DND-41 (cell line): ENCODE measurements at regions not wholly inside any gene's neighbourhood (a gene's known extent, or its start where the extent isn't known, plus 50 kb on each side); places are given as distances from the start of the nearest gene placed in this dataset.

ENCODE experiments used
- CTCF ChIP-seq: IDR thresholded peaks from 2 replicates; pipeline ENCODE4 v1.5.1; 2012; ENCODE audit warnings: borderline replicate concordance, low read length, moderate library complexity, mild to moderate bottlenecking; ENCODE audit not compliant: poor library complexity, severe bottlenecking; ENCODE audit errors: extremely low read depth
- EZH2 ChIP-seq: IDR thresholded peaks from 3 replicates; pipeline ENCODE4 v1.6.1; 2012; ENCODE audit warnings: borderline replicate concordance, low read depth, mild to moderate bottlenecking, moderate library complexity, low read length, inconsistent platforms; ENCODE audit not compliant: severe bottlenecking

GRCh38 chr2:64328415-64328722 lies 125.6 kb upstream of the LGALSL start:
- TF ChIP-seq CTCF (no peak), EZH2 (no peak)
